H1 (cell line): ENCODE measurements at regions not wholly inside any gene's neighbourhood (a gene's known extent, or its start where the extent isn't known, plus 50 kb on each side); places are given as distances from the start of the nearest gene placed in this dataset.

Experiments used
- CHD7 ChIP-seq: fragments of 300-600 bp; sonication (generic); IDR thresholded peaks from 2 replicates; pipeline ENCODE4 v1.7.1; 2012; ENCODE audit warnings: low read length, moderate library complexity, mild to moderate bottlenecking, inconsistent platforms; ENCODE audit not compliant: insufficient replicate concordance
- KDM5A ChIP-seq: fragments of 200-600 bp; IDR thresholded peaks from 2 replicates; pipeline ENCODE4 v1.7.1; 2012; ENCODE audit warnings: mild to moderate bottlenecking, low read length, inconsistent platforms, mixed read lengths
- RBBP5 ChIP-seq: IDR thresholded peaks from 2 replicates; pipeline ENCODE4 v1.7.1; 2012; ENCODE audit warnings: low read depth, mild to moderate bottlenecking, inconsistent platforms, low read length, moderate library complexity, borderline replicate concordance
- USF2 ChIP-seq: IDR thresholded peaks from 2 replicates; pipeline ENCODE4 v1.6.1; 2011; ENCODE audit warnings: low read length, improper control_type of control experiment

- no peak for TF ChIP-seq KDM5A
- no peak for TF ChIP-seq USF2
- TF ChIP-seq RBBP5, result no peak
- no peak for TF ChIP-seq CHD7
These were observed 345.8 kb upstream of the CBLB start (continued) for GRCh38 chr3:106214641-106215040.
